RWPE1 (cell line): ENCODE measurements at regions not wholly inside any gene's neighbourhood (a gene's known extent, or its start where the extent isn't known, plus 50 kb on each side); places are given as distances from the start of the nearest gene placed in this dataset.

Experiments used
- CTCF ChIA-PET: fragments of 350-600 bp; sonication (Branson Sonifier 250); formaldehyde crosslinking; extraction: SDS; loops from one replicate; lab custom pipeline; 2021; lab: Yijun Ruan, JAX
- POLR2A ChIA-PET: fragments of 400-600 bp; formaldehyde crosslinking; extraction: SDS; loops from one replicate; lab custom pipeline; 2020; ENCODE audit warnings: antibody characterized with exemption; ENCODE audit not compliant: low non-redundant PET; lab: Yijun Ruan, JAX
- DNase-seq: peaks from one replicate; pipeline ENCODE4 v3.0.0; 2012; ENCODE audit warnings: low spot score
- H3K27ac ChIP-seq: fragments of 450-650 bp; 2 replicates; pipeline ENCODE4 v1.5.1; 2017
- TF ChIP-seq, protein P1 (sequence below): fragments of 450-650 bp; conservative IDR thresholded peaks from 2 replicates; pipeline ENCODE4 v1.5.1; 2017; ENCODE audit warnings: low read depth, mild to moderate bottlenecking

DNA sequence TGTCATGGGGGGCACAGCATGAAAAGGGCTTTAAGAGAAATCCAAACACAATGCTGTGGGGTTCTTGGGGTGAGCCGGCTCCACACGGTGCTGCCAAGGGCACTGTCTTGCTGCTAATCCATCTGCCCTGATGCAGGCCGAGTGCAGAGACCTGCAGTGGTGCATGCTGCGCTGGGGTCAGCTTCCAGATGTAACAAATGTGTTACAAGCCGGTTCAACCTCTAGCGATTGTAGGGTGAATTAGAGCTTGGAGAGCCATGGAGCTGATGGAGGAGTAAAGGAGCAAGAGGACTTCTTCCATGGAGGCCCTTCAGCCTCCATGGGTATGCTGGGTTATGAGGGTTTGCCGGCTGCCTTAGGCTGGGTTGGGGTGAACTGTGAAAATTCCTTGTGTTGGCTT is 402.3 kb downstream of the TYW1 start:
- CTCF ChIA-PET, result no interaction called here
- POLR2A ChIA-PET, result no interaction called here
- TF ChIP-seq, protein P1, sequence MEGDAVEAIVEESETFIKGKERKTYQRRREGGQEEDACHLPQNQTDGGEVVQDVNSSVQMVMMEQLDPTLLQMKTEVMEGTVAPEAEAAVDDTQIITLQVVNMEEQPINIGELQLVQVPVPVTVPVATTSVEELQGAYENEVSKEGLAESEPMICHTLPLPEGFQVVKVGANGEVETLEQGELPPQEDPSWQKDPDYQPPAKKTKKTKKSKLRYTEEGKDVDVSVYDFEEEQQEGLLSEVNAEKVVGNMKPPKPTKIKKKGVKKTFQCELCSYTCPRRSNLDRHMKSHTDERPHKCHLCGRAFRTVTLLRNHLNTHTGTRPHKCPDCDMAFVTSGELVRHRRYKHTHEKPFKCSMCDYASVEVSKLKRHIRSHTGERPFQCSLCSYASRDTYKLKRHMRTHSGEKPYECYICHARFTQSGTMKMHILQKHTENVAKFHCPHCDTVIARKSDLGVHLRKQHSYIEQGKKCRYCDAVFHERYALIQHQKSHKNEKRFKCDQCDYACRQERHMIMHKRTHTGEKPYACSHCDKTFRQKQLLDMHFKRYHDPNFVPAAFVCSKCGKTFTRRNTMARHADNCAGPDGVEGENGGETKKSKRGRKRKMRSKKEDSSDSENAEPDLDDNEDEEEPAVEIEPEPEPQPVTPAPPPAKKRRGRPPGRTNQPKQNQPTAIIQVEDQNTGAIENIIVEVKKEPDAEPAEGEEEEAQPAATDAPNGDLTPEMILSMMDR, result no peak
- no peak overlapping the region for H3K27ac ChIP-seq
- DNase-seq, result no peak

DNA sequence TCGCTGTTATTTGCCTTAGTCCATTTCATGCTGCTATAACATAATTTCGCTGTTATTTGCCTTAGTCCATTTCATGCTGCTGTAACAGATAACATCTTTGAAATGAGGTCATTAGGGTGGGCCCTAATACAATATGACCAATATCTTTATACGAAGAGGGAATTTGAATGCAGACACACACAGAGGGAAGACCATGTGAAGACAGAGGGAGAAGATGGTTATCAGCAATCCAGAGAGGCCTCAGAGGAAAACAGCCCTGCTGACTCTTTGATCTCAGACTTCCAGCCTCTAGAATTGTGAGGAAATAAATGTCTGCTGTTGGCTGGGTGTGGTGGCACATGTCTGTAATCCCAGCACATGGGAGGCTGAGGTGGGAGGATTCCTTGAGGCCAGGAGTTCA is 404.9 kb downstream of the TYW1 start:
- TF ChIP-seq, protein P1, result no peak
- CTCF ChIA-PET, result no interaction called here
- POLR2A ChIA-PET, result no interaction called here
- DNase-seq, result no peak
- no peak overlapping the region for H3K27ac ChIP-seq

DNA sequence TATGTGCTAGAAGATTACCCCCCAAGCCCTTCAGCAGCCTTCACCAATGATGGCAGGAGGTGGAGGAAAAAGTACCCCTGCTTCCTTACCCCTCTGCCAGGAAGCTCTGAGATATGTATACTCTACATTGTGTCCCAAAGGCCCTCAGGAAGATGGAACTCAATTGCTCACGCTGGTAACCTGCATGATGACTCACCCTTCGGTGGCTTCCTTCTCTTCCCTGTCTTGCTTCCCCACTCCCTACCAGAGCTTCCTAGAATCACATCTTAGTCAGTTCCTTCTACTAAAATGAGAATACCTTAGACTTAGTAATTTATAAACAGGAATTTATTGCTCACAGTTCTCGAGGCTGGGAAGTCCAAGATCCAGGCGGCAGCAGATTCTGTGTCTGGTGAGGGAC is 405.6 kb downstream of the TYW1 start:
- POLR2A ChIA-PET, result no interaction called here

DNA sequence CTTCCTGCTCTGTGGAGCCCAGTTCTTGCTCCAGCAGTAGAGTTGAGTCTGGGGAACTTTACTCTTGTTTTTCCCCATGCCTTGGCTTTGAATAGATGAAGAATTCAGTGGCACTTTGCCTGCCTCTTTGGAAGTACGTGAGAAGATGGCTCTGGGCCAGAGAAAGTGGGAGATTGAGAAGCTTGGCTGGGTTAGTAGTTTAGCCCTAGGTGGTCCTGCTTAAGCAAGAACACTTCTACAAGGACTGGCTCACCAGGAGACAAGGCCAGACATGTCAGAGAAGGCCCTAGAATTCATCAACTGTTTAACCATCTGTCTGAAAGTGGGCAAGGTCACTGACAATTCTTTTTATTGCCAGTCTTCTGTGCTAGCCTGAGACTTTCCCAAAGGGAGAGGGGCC is 410.3 kb downstream of the TYW1 start:
- TF ChIP-seq, protein P1, result no peak
- no peak for DNase-seq
- ChIA-PET CTCF (no interaction called here), POLR2A (no interaction called here)
- no peak overlapping the region for H3K27ac ChIP-seq

More for the DNA sequence above, 405.6 kb downstream of the TYW1 start:
- TF ChIP-seq, protein P1, result no peak
- DNase-seq, result no peak
- CTCF ChIA-PET, result no interaction called here
- no peak overlapping the region for H3K27ac ChIP-seq

DNA sequence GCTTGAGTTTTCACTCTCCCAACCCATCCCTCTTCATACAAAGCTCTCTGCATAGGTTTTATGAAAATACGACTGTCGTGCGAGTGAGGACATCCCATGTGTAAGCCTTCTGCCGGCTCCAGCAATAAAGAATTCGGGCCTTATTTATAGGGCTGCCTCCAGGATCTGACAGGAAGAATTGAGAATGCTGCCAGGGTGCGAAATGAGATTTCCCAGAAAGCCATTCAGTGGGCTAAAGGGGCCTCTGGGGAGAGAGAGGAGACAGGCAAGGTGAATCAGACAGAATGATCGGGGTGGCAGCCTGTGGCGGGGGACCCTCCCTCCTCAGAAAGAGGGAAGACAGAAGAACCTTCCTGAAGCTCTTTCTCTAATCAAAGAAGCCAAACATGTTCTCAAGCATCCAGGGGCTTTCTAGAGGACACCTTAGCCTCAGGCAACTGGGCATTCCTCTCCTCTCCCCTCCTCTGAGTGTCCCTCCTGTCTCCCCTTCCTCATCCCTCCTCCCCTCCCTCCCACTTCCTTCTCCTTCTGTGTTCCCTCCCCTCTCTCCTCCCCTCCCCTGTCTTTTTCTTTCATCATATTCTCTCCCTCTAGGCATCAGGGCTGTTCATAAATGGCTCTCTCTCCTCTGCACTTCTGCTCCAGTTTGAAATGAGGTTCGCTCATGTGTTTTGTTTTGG is 410.9 kb downstream of the TYW1 start:
- no peak overlapping the region for H3K27ac ChIP-seq
- no peak for DNase-seq
- POLR2A ChIA-PET, result no interaction called here
- TF ChIP-seq, protein P1, result no peak
- CTCF ChIA-PET, result no interaction called here

DNA sequence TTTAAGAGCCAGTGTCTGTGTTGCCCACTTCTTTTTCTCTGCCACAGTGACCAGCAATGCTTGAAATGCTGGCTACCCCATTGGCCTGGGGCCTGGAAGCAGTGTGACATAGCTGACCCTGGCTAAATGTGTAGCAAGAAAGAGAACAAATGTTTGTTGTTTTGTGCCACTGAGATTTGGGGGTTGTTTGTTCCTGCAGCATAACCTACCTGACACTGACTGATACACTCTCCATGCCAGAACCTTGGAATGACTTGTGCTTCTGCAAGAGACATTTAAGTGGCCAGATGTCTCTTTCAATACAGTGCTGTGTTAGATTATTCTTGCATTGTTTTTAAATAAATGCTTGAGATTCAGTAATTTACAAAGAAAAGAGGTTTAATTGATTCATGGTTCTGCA is 411.5 kb downstream of the TYW1 start:
- POLR2A ChIA-PET, result no interaction called here
- CTCF ChIA-PET, result no interaction called here
- DNase-seq, result no peak
- TF ChIP-seq, protein P1, result no peak
- no peak overlapping the region for H3K27ac ChIP-seq

DNA sequence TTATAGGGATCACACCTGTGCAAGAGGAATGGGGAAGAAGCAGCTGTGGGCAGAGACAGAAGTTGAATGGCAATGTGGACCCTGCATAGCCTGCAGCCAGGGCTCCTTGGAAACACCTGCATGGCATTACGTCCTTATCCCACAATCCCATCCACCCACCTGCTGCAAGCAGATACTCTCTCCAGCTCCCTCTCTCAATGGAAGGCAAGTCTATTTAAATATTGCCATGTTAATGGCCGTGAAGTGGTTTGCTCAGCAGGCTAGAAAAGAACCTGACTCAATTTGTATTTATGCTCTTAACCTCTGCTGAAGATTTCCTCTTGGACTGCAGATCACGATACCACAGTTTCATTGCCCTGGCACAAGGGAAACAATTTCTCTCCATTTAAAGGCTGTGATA is 417.0 kb downstream of the TYW1 start:
- no peak overlapping the region for H3K27ac ChIP-seq
- no peak for DNase-seq
- ChIA-PET POLR2A (no interaction called here), CTCF (interaction anchor here (0.6 to 0.7 kb wide), 2 partner anchors 17 to 151 kb away, joined by 3 read pairs; no protein-coding TSS in a partner anchor)
- TF ChIP-seq, protein P1, result no peak
